CD4-positive, alpha-beta T cell treated with Interleukin-17A for 4 hours (primary cell): ENCODE measurements at regions not wholly inside any gene's neighbourhood (a gene's known extent, or its start where the extent isn't known, plus 50 kb on each side); places are given as distances from the start of the nearest gene placed in this dataset.

Experiments
- DNase-seq: peaks from one replicate; pipeline ENCODE4 v3.0.0-alpha.2; 2020; ENCODE audit warnings: mixed read lengths

GRCh38 chr1:81030441-81030840 is 770.3 kb upstream of the ADGRL2 start:
- no peak for DNase-seq

DNA sequence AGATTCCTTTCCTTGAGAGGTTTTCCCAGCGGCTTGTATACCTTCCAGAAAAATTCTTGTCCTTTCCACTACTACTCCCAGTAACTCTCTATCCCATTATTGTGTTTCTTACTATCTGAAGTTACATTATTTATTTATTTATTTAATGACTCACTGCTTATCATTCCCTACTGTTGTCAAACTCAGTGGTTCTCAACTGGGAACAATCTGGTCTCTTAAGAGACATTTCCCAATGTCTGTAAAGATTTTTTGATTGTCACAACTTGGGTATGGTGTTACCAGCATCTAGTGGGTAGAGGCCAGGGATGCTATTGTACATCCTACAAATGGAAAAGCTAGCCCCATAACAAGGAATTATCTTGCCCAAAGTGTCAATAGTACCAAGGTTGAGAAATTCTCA is 771.5 kb upstream of the ADGRL2 start:
- no peak for DNase-seq

DNA sequence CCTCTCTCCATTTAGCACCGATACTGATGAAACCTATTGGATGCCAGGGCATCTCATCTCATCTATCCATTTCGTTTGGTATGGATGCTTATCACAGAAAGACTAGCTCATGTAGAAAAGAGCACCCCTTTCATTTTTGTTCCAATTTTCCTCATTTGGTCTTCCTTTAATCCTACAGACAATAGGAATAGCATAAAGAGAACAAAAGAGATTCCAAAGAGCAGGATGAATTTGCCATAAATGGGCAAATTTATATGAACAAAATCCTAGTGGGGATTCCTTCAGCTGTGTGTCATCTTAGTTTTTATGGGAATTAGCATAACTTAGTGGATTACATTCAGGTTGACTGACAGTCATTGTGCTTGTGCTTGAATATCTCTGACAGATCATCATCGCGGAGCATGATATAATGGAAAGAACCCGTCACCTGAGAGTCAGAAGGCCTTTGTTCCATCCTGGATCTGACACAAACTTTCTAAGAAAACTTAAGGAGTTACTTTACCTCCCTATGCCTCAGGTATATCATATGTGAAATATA is 777.5 kb upstream of the ADGRL2 start:
- DNase-seq = no peak

DNA sequence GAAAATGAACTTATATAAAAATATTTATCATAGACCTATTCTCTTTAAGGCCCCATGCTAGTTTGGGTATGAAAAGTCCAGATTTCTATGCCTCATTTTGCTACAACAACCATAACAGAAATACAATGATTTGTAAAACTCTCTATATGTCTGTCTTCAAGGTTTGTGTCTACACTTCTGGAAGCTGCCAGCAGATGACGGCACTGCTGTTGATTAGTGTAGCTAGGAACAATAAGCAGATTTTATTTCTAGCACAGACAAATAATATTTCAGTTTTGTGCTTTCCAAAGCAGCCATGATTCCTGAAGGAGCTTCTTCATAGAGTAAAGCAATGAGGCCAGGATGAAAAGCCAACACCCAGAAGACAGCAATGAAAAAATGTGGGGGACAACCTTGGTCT is 779.6 kb upstream of the ADGRL2 start:
- no peak for DNase-seq

- no peak for DNase-seq
Measured at GRCh38 chr1:81020506-81020905, 780.2 kb upstream of the ADGRL2 start.

DNA sequence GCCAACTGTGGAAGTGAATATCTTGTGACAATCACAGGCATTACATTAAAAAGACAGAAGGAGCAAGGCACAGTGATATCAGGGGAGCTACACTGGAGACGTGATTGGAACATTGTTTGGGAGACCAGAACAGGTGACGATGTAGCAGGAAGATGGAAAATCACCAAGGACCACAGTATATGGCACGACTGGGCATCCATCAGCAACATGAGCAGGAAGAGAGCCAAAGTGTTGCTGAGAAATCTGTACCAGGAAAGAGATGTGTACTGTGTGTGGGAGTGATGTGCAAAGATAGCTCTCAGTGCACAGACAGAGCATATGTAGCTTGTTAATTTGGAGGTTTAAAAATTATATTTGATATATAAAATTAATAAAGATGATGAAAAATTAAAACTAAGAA is 790.6 kb upstream of the ADGRL2 start:
- DNase-seq = no peak

- no peak for DNase-seq
Measured at GRCh38 chr1:81008293-81008692, 792.4 kb upstream of the ADGRL2 start.

DNA sequence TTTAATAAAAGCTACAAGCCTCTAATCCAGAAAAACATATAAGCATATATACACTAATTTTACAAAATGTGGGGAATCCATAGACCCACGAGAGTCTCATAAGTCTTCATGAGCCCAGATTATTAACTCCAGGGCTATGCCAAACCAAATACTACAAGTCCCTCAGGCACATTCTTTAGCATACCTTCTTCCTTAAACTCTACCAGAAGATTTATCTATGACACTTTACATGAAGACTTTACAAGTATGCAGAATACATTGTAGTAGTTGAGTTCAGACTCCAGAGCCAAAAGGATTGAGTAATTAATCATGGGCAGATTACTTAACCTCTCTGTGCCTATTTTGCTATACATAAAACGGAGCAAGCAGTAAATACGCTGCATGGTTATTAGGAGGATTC is 793.7 kb upstream of the ADGRL2 start:
- DNase-seq = no peak

DNA sequence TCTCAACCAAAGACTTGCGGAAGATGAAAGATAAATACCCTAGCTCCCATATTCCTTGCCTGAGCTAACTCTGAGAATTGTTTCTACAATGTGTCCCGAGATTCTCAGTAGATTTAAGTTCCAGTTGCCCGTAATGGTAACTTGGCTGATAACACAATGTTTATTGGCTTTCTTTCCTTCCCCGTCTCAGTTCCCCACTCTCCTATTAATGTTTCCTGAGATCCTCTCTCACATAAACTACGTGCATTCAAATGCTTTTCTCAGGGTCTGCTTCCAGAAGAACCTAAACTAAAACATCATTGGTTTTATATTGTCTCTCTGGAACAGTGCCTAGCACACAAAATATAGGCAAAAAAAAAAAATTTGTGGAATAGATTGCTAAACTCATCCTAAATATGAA is 794.2 kb upstream of the ADGRL2 start:
- no peak for DNase-seq

DNA sequence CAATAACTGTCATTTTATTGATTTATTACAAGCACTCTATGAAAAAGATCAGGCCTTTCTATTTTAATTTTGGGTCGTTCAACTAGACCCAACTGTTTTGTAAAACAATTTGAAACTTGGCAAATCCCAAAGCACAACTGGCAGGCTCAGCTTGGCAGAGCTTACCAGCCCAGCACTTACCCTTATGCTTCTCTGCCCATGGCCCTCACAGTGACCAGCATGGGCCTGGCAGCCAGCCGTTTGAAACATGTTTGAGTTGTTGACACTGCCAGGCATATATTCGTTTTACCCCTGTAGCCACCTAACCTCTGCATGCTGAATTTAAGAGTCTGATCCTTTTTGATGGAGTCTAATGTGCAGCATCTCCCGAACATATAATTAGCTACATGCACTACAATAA is 796.7 kb upstream of the ADGRL2 start:
- DNase-seq = no peak

GRCh38 chr1:80994934-80995333 is 805.8 kb upstream of the ADGRL2 start:
- DNase-seq = no peak

DNA sequence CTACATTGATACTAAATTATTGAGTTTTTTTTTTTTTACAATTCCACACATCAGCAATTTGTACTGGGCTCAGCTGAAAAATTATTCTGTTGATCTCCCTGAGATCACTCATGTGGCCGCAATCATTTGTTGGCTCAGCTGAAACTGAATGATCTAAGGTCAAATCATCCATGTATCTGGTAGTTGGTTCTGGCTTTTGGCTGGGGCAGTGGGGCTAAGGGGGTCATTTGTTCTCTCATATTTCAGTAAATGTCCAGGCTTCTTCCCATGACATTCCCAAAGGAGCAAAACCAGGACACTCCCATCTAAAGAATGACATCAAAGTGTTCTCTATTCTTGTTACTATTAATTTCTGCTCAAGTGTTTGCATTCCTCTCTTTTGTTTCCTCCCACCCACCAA is 806.7 kb upstream of the ADGRL2 start:
- DNase-seq = no peak

DNA sequence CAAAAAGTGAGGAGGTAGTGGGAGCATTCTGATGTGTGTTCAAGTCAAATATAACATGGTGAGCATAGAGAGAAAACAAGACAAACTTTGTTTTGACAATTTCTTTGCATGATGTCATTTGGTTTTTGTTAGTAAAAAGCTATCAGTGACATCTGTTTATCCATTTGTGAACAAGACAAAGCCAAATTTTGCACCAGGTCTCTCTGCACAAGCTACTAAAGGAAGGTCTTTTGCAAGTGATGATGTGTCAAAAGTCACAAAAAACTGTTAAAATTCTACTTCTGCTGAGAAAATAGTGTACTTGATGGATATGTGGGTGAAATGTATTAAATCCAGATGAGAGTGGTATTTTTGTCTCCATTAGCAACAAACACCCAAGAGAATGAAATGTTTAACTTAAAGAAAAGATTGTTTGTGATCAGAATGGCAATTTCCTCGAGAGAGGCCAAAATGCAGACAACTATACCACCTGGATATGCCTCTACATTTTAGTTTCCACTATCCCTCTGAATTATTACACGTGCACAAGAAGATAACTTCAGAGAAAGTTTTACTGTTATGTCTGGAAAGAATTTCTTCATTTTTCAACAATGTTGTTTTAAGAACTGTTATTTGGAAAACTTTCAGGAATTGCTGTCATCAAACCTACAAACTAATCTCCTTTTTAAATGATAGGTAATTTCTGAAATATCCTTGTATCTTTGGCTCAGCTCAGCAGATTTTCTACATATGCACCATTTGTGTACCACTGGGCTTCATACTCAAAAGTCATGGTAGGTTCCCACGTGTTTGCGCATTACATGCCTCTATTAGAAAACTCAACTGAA is 807.4 kb upstream of the ADGRL2 start:
- DNase-seq = no peak

- no peak for DNase-seq
Measured at GRCh38 chr1:80989455-80989854, 811.3 kb upstream of the ADGRL2 start.

- DNase-seq = no peak
Measured at GRCh38 chr1:80988926-80989325, 811.8 kb upstream of the ADGRL2 start.

DNA sequence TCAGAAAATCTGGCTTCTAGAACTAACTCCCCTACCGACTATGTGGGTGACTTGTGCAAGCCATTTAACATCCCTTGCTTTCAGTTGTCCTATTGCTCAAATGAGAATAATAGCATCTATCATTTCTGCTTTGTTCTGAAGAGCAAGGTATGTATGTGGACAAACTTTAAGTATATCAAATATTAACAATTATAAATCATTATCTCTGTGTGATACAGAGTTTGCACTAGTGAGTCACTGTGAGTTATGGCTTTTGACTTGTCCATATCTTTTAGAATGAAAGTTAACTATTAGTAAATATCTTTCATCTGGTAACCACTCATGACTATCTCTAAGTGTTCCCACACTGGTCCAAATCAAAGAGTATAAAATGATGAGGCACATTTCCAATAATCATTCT is 812.9 kb upstream of the ADGRL2 start:
- DNase-seq = no peak

- DNase-seq = no peak
Measured at GRCh38 chr1:80987106-80987505, 813.6 kb upstream of the ADGRL2 start.

- DNase-seq = no peak
Measured at GRCh38 chr1:80982831-80983230, 817.9 kb upstream of the ADGRL2 start.

DNA sequence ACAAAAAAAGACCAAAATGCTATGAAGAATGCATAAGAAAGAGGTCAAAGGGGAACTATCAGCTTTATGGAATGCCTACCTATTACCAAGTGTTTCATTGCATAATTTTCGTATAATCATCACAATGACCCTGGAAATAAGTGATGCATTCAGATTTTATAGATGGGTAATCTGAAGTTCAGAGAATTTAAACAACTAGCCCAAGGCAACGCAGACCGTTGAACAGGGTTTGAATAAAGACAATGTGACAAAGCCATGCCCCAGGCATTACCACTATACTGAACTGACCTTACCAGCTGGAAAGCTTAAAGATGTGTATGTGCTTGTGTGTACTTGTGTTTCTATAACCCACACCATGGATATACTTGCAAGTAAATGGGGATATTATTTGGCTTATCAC is 827.6 kb upstream of the ADGRL2 start:
- no peak for DNase-seq

DNA sequence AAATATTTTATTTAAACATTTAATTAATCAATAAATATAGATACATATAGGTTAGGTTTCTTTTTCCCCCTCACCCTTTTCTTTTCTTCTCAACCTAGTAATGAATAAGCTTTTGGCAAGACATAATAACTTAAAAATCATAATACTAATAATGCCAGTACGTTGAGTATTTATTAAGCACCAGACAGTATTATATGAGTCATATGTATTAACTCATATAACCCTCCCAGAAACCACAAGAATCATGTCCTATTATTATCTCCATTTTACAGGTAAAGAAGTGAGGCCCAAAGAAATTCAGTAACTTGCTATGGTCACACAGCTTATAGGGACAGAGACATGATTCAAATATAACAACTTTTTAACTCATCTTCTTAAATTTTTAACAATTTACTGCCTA is 834.5 kb upstream of the ADGRL2 start:
- no peak for DNase-seq

DNA sequence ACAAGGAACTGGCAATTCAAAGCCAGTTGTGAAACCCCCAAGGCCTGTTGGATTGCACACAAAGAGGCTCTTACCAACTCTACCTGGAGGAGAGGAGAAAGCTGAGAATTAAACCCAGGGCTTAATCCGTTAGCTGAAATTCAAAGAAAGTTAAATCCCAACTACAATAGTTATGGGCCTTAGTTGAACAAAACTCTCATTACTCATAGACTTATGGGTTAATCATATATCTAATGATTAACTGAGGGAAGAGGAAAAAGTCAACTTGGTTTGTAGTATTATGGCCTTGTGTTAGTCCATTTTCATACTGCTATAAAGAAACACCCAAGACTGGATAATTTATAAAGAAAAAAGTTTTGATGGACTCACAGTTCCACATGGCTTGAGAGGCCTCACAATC is 838.2 kb upstream of the ADGRL2 start:
- DNase-seq = no peak

DNA sequence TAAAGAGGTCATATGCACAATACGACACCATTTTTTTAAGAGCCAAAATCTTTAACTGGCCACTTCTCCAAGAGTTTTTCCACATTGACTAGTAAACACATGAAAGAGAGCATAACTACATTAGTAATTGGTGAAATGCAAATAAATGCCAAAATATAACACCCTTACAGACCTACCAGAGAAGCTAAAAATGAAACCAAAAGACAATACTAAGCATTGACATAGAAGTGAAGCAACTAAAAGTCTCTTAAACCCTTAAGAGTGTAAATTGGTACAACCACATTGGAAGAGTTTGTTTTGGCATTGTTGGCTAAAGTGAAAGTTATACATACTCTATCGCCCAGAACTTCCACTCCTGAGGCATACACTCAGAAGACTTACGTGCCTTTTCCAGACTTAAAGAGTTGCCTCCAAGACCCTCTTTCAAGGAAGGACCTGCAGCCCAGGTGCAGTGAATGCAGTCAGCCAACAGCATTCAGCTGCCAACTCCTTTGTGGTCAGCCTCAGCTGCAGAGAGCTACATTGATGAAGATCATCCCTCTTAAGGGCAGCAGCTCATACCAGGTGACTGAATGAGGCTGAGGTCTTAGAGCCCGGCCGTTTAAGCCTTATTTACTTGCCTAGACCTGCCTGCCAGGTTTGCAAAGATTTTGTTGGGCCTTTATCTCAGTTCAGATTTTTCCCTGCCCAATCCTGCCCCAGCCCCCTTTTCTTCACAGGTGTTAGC is 839.1 kb upstream of the ADGRL2 start:
- no peak for DNase-seq

DNA sequence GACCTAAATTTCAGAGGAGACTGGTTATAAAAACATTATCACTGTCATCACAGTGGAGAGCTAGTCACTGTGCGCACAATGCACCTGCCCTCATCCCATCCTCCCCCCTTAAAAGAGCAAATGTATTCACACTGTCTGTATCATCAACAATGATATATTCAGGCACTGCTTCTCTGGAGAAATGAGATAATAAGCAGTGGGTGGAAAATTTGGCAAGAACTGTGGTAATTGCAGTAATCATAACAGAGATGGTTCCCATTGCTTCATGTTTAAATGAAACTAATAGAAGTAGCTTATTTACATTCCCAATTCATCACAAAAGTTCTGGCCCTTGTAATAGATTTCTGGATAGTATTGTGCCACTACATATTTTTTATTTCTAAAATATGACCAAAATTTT is 867.4 kb upstream of the ADGRL2 start:
- no peak for DNase-seq

GRCh38 chr1:80931178-80931577 is 869.6 kb upstream of the ADGRL2 start:
- no peak for DNase-seq
